Ecto neural progenitor cell (in vitro differentiated cells): ENCODE measurements at regions not wholly inside any gene's neighbourhood (a gene's known extent, or its start where the extent isn't known, plus 50 kb on each side); places are given as distances from the start of the nearest gene placed in this dataset.
"Not testable (repeated sequence)": the region's sequence is repeated elsewhere in the genome, so short reads cannot be mapped to it uniquely, and the experiment has no call there.

Experiments used
- DNase-seq: peaks from one replicate; pipeline ENCODE4 v3.0.0-alpha.2; 2018; ENCODE audit warnings: low spot score

DNA sequence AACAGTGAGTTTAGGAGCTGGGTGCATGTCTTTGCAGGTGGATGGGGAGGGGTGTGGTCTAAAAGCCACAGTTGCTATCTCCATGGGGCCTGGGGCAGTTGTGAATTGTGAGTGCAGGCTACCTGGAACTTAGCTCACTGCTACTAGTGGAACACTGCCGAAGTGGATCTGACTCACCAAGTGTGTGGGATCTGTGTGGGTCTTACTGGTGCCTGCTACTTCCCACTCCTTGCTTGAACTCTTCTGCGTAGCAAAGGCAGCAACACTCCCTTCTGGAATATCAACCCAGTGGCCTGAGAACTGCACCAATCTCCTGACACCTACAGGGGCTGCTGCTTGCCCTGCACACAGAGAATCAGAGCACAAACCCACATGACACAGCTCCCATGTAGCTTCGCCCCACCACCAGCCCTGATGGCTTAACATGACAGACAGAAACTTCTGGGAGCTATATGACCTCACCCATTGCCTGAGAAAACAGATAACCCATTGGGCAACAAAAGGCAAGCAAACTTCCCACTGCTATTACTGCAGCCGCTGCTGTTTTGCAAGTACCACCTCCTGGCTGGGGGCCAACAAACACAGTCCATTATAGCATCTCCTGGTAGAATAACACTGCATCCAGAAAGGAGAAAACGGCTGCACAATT, 455.1 kb upstream of the DDX18 start:
- DNase-seq = no peak

DNA sequence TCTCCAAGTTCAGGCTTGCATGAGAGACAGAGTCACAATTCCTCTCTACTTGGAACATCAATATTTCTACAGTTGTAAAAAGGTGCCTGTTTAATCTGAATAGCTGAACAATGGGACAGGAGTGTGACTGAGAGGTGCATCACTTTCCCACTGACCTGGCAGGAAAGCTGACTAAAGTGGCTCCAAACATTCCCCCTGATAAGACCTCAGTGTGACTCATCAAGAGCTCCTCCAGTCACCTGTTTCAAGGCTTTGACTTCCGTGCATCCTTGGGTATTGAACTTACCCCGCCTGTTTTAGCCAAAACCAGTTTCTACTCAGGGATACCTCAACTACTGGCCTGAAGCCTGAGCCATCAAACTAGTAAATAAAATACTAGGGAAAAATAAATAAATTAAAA, 453.9 kb upstream of the DDX18 start:
- DNase-seq = no peak

DNA sequence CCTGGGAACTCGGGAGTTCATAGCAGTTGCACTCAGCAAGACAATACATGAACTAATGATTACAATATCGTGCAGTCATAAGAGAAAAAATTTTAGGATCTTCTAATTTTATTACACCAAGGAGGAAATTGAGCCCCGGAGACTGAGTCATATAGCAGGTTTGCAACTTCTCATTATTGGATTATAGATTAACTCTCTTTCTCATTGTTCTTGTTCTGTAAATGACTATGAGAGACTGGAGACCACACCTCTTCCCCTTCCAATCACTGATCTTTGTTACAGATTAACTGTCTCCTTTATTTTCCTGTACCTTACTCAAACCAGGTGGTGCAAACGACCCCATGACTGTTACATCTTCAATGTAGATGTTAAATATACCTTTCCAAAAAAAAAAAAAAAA, 435.8 kb upstream of the DDX18 start:
- DNase-seq = no peak

DNA sequence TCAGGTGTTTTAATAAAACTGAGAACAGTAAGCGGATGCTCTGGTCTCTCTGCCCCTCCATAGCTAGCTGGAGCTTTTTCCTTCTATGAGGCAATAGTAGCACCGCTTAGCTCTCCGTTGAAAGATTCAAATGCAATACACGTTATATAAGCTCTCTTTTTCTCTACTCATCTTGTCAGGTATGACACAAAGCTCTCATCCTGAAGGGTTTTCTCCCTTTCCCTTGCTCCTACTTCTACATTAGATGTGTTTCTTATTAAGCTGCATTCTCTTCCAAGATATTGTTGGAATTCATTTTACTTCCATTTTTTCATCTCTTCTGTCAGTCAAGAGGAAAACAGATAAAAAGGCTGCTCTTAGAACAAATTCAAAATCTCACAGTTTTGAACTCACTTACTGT, 434.6 kb upstream of the DDX18 start:
- DNase-seq = no peak

DNA sequence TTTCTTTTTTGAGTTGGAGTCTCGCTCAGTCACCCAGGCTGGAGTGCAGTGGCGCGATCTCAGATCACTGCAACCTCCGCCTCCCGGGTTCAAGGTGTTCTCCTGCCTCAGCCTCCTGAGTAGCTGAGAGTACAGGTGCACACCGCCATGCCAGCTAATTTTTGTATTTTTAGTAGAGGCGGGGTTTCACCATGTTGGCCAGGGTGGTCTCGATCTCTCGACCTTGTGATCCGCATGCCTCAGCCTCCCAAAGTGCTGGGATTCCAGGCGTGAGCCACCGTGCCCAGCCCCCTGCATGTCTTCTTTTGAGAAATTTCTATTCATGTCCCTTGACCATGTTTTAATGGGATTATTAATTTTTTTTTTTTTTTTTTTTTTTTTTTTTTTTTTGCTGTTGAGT, 430.5 kb upstream of the DDX18 start:
- DNase-seq = not testable (repeated sequence)

DNA sequence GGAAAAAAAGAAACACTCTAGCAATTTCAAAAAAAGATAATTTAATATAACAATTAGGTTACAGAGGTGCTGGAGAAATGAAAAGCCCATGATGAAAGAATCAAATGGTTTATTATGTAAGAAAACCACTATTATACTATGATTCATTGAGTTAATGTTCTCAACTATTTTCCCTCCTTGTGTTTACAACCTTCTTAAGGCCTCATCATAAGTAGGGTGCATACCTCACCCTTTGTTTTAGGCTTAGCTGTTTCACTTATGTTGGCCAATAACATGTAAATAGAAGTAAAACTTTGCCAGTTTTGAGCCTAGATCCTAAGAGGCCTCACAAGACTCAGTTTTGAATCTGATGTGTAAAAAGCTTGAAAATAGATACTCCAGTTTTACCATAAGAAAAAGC, 418.3 kb upstream of the DDX18 start:
- DNase-seq = no peak

DNA sequence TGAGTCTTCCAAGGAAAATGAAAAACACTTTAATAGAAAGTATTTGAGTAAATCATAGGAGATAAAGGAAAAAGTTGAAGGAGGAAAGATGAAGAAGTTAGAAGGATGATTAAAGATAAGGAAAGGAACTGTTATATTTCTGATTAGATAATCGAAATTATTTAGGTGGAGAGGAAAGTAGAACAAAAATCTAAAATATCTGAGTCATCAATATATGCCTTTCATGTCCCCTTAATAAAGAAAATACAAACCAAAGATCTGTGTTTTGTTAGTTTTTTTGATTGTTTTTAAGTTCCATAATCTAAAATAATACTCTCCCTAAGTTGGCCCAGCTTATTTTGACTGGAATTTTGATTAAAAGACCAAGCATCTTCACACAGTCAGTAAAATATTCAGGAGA, 412.9 kb upstream of the DDX18 start:
- no peak for DNase-seq

DNA sequence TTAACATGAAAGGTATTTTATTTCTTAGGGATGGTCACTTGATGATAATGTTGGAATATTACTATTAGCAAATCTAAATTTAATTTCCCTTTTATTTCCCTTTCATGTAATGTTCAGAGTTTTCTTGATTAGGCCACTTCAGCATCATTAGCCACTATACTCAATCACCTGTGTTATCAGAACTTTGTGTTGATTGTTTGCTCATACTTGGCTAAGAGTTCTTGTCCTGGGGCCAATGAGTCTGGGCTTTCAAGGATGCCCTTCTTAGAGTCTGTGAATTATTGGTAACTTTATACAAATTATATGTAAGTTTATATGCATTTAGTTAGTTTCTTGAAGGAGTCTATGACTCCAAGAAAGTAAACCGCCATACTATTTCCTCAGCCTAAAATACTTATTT, 408.0 kb upstream of the DDX18 start:
- DNase-seq = no peak

DNA sequence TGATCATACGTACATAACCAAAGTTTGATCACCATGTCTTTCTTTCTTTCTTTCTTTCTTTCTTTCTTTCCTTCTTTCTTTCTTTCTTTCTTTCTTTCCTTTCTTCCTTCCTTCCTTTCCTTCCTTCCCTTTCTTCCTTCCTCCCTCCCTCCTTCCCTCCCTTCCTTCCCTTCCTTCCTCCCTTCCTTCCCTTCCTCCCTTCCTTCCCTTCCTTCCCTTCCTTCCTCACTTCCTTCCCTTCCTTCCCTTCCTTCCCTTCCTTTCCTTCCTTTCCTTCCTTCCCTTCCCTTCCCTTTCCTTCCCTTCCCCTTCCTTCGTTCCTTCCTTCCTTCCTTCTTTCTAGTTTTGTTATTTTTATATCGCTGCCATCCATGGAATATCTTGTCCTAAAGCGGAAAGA, 406.7 kb upstream of the DDX18 start:
- DNase-seq = no peak

DNA sequence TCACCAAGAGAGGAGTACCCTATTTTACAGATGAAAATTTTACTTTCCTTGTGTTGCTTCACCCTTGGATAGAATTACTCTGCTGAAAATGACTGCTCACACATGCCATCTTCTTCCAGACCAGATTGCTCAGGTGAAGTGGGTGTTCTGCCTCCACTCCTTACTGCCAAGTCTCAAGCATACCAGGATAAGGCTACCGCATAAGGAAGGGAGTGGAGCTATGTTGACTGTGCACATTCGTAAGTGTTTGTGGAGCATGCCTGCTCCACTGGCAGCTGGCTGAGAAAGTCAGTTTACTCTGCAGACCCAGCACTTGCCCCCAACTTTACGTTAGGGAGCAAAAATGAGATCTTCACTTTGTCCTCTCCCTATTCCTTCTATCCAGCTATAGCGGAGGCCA, 405.0 kb upstream of the DDX18 start:
- DNase-seq = no peak

DNA sequence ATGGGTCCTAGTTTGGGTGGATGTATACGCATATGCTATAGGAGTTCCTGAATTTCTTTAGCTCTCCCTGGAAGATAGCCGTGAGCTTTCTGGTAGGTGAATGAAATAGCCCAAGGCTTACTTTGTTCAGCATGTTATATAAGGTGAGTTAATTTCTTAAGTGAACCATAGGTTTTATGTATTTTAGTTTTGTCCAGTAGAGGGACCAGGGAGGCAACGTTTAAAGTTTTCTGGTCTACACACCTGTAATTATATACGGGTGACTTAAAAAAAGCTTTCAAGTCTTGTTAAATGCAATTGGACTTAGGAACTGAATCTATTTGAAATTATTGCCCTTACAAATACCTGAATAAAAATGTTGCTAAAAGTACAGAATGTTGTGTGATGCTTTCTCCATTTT, 402.5 kb upstream of the DDX18 start:
- DNase-seq = no peak

DNA sequence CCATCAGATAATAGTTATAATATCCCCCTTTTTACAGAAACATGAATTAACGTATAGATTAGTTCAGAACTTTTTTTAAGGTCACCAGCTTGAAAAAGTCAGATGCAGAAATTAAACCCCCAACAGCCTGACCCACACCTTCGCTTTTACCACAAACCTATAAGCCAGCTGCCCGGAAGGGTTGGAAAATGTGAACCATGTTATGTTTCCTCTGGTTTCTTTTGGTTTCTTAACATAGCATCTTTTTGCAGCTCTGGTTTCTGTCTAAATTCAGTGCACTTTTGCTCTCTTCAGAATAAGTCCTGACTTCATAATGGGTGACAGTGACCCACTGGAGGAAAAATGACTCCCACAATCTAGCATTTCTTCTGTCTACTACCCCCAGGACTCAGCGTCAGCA, 381.7 kb upstream of the DDX18 start:
- DNase-seq = no peak

DNA sequence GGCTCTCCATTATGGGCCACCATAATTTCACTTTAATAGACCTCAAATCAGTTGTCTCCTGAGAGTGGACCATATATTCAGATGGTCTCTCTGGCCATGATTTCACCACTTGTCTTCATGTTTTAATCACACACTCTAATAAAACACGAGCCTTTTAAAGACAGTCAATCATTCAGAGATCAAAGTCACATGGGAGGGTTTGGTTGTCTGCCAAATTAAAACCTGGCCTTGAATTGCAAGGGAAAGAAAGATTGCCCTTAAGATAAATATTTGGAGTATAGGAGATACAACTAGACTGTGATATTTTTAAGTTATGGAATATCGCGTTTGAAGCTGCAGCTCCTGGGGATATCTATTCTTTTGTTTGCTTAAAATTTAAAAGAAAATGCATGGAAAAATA, 377.8 kb upstream of the DDX18 start:
- no peak for DNase-seq

DNA sequence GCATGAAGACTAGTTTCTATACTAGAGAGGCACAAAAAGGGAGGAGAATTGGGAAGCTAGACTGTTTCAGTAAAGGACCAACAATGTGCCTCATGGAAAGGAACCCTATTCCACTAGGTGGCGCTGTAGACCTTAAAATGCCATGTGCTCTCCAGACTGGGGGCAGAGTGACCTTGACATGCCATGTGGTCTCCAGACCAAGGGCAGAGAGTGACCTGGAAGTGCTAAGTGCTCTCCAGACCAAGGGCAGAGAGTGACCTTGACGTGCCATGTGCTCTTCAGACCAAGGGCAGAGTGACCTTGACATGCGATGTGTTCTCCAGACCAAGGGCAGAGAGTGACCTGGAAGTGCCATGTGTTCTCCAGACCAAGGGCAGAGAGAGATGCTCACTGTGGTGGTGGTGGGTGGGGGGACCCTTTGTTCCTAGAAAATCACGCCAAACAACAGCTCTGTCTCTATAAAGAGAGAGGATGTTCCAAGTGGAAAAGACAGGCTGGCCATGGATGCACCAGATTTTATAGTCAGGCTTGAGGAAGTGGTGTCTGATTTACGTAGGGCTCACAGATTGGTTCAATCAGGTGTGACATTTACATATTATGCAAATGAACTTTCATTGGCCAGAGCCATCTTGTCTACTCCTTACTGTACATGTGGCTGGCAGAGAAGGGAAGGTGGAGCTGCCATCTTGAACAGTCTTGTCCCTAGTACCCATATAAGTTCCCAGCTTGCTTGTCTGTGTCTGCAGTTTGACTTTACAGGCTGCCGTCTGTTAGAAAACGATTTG, 344.0 kb upstream of the DDX18 start:
- peak; percentile 58 for DNase-seq

DNA sequence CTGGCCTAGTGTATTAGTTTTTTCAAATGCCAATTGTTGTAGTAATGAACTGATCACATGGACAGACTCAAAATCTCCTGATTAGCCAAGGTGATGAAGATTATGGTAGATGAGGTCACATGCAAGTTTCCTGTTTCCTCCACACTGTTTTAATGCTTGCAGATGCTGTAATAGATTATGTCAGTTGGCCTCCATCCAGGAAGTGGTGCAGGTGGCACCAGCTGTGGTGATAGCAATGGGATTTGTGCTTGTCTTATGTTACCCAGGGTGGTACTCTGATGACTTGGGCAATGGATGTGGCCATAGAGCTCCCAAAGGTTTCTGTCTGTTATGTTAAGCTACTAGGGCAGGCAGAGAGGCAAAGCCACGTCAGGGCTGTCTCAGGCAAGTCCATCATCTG, 332.9 kb upstream of the DDX18 start:
- no peak for DNase-seq

DNA sequence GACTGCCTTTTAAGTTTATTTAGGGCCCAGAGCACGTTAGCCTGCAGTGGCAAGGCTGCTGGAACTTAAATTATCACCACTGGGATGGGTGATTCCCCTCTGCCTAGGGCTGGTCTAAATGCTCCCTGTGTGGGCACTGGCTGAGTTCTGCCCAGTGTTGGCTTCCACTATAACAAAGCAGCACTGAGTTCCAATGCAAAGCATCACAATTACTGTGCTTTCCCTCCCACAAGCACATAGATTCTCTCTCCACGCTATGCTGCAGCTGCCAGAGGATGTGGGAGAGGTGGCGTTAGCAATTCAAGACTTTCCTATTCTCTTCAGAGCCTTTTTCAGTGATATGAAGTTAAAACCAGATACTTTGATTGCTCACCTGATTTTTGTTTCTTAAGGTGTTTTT, 328.9 kb upstream of the DDX18 start:
- no peak for DNase-seq

DNA sequence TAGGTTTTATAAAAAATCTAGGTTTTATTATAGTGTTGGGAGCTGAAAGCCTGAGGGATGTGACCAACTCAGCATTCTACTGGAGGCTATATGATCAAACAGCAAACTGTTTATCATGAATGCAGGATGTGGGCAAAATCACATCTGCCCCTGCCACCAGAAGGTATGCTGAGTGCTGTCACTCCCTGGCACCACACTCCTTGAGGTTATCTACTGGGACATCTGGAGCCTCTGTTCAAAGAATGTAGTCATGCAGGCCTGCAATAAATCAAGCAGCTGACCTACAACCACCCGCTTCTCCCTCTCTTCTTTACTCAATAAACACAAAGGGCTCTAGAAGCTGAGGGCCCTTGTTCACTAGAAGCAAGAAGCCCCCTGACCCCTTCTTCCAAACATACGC, 328.4 kb upstream of the DDX18 start:
- DNase-seq = no peak

DNA sequence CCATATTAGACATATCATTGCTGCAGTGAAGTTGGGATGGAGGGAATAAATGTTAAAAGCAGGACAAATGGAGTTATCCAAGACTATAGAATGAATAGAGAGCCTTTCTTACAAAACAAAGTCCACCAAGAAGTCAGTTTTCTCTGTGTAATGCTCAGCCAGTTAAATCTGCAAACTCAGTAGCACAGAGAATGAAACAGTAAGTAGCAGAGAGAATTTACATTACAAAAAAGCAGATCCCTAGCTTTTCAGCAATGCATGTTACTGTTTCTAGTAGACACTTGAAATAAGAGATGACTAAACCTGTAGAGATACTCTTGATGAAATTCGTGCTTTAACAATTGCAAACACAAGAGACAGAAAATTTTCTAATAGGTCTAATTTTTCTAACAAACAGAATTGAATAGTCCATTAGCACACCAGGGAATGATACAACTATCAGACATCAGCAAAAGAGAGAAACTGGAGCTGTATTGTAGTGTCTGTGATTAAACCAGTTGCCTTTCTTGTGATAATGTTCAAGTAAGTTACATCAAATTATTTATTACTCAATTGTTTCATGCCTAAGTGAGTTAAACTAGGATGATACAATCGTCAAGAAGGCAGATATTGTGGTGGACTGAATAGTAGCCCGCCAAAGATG, 322.2 kb upstream of the DDX18 start:
- no peak for DNase-seq

DNA sequence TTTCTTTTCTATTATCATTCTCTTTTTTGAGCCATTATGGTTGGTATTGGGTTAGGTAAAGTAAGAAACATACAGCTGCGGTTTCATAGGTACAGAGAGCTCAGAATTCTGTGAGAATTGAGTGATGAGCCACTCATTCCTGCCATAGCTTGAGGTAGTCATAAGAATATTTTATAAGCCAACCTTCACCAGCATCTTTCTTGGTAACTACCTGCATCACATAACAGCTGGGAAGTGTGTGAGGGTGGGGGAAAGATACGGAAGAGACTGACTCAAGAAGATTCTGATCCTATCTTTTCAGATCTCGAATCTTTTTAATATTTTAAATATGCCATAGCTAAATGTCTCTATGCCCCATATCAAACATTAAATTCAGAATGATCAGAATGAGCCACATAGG, 313.8 kb upstream of the DDX18 start:
- no peak for DNase-seq

DNA sequence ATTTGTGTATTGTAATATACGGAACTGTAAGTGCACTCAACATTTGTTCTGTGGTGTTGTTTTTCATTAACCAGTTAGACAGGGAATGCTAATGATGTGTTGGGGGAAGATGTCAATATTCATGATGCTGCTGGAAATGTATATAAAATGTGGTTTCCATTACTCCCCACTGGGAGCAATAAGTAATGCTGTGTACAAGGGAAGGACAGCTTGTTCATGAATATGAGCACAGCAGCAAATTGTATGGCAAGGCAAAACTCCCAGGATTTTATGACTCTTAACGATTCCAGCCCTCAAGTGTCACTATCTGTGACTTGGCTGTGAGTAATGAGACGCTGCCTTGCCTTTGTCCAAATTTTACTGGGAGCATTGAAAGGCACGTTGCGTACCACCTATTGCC, 312.4 kb upstream of the DDX18 start:
- DNase-seq = no peak

DNA sequence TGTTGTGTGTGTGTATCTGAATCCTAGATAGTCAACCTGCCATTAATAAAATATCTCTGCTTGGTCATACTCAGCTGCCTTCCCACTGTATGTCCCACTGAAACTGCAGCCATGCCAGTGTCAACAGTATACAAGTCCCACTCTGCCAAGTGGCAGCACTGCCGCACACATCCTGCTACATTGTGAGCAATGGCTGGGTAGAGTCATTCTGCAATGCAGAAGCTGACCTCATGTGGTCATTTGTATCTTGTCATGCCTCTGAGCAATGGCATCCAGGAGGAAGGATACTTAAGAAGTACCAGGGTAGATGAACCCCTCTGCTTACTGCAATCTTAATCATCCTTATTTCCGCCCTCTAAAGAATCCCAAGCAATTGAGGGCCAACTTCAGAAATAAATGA, 302.2 kb upstream of the DDX18 start:
- no peak for DNase-seq

DNA sequence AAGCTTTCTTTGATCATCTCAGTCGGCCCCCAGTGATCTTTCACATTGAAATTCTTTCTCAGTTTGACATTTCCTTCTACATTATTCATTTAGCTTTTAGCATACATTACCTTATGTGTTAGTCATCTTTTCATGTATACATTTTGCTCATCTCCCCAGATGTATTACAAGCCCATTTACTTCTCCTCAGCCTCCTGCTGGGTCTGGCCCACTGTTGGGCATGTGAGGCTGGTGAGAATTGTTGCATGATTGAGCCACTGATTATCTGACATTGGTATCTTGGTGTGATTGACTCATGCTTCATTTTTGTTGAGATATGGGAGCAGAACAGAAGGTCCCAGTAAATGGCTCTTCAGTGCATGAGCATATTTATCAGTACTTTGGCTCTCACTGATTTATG, 300.1 kb upstream of the DDX18 start:
- no peak for DNase-seq

DNA sequence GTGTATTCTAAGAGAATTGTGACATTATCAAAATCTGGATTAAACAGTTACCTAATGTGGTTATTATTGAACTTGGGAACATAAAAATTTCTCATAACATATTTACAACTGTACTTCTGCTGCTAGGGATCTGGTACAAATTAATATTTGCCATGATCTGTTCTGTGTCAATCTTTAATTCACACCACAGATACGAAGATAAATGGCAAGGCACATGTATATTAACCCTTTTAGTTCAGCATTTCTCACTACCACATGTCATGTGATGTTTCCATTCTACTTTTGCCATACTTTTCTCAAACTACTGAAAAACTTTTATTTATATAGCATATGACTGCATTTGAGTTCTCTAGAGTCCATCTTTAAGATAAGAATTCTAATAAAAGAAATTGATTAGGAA, 295.3 kb upstream of the DDX18 start:
- no peak for DNase-seq

DNA sequence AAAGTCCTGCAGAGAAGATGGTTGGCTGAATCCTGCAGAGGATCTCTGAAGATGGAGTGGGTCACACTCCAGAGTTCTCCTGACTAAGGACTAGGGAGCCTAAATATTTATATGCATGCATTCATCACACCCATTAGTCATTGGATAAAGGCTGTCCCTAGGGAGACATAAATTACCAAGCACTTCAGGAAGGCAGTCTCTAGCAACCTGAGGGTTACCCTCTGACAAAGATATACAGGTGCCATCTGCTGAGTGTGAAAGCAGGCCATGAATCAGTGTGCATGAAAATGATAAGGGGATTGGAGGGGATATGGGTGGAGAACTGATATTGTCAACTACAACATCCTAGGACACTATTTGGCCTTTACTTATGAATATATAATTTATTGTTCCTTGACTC, 294.8 kb upstream of the DDX18 start:
- DNase-seq = no peak
